AG09319 (cell line): ENCODE measurements at regions not wholly inside any gene's neighbourhood (a gene's known extent, or its start where the extent isn't known, plus 50 kb on each side); places are given as distances from the start of the nearest gene placed in this dataset.

Experiments
- DNase-seq: peaks from one replicate; pipeline ENCODE4 v3.0.0-alpha.2; 2010; ENCODE audit warnings: low read depth; ENCODE audit errors: extremely low read depth
- TF ChIP-seq, protein P1 (sequence below): IDR thresholded peaks from 2 replicates; pipeline ENCODE4 v1.5.1; 2011; ENCODE audit warnings: low read depth, mild to moderate bottlenecking, inconsistent platforms, low read length, moderate library complexity

DNA sequence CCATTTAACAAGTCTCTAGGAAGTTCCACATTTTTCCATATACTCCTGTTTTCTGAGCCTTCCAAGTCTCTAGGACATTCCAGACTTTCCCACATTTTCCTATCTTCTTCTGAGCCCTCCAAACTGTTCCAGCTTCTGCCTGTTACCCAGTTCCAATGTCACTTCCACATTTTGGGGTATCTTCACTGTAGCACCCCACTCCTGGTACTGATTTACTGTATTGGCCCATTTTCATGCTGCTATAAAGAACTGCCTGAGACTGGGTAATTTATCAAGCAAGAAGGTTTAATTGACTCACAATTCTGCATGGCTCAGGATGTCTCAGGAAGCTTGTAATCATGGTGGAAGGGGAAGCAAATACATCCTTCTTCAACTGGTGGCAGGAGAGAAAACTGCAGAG, 285.0 kb downstream of the LRRIQ3 start:
- DNase-seq = no peak
- TF ChIP-seq, protein P1, sequence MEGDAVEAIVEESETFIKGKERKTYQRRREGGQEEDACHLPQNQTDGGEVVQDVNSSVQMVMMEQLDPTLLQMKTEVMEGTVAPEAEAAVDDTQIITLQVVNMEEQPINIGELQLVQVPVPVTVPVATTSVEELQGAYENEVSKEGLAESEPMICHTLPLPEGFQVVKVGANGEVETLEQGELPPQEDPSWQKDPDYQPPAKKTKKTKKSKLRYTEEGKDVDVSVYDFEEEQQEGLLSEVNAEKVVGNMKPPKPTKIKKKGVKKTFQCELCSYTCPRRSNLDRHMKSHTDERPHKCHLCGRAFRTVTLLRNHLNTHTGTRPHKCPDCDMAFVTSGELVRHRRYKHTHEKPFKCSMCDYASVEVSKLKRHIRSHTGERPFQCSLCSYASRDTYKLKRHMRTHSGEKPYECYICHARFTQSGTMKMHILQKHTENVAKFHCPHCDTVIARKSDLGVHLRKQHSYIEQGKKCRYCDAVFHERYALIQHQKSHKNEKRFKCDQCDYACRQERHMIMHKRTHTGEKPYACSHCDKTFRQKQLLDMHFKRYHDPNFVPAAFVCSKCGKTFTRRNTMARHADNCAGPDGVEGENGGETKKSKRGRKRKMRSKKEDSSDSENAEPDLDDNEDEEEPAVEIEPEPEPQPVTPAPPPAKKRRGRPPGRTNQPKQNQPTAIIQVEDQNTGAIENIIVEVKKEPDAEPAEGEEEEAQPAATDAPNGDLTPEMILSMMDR = no peak

GRCh38 chr1:73911849-73912248, 286.1 kb downstream of the LRRIQ3 start:
- no peak for DNase-seq
- TF ChIP-seq, protein P1 = no peak

- DNase-seq = no peak
Measured at GRCh38 chr1:73910466-73910865, 287.5 kb downstream of the LRRIQ3 start.

GRCh38 chr1:73910062-73910461, 287.9 kb downstream of the LRRIQ3 start:
- no peak for DNase-seq
- TF ChIP-seq, protein P1 = no peak

More at GRCh38 chr1:73910466-73910865, 287.5 kb downstream of the LRRIQ3 start:
- TF ChIP-seq, protein P1 = no peak

GRCh38 chr1:73909043-73909562, 288.9 kb downstream of the LRRIQ3 start:
- no peak for DNase-seq
- TF ChIP-seq, protein P1 = no peak

DNA sequence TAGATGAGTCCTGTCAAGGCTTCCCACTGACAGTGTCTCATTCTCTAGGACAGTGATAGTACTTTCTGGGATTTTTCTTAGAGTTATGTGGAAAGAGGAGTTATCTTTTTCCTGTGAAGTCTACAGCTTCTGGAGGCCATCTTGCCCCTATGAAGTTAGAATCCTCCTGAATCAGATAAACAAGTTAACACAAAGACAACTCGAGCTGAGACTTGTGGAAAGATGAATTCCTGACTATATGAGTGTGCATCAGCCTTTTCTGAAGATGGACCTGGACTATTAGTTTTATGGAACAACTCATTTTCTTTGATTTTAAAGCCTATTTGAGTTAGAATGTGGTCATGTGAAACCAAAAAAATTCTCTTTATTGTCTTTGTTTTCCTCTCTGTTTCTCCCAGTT, 290.9 kb downstream of the LRRIQ3 start:
- DNase-seq = no peak

DNA sequence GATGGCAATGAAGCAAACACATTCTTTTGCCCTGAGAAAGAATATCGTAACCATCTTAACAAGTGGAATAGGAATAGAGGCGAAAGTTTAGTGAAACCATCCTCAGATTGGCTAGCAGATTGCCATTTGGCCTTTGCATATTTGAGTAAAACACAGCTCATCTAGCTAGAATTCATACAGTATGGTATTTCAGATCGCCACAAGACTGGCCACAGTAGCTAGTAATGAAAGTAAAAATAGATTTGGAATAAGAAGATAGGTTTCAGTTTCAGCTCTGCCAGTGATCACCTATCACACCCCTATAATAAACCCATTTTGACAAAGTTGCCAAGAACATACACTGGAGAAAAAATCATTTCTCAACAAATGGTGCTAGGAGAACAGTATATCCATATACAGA, 294.9 kb downstream of the LRRIQ3 start:
- DNase-seq = no peak

More for the DNA sequence above, 290.9 kb downstream of the LRRIQ3 start:
- TF ChIP-seq, protein P1 = no peak

More for the DNA sequence above, 294.9 kb downstream of the LRRIQ3 start:
- TF ChIP-seq, protein P1 = no peak
